HPDE6-E6E7 (cell line): ENCODE measurements at regions not wholly inside any gene's neighbourhood (a gene's known extent, or its start where the extent isn't known, plus 50 kb on each side); places are given as distances from the start of the nearest gene placed in this dataset.

Source experiments
- DNase-seq: peaks from one replicate; pipeline ENCODE4 v3.0.0; 2011; ENCODE audit warnings: missing footprints; ENCODE audit errors: extremely low spot score

- DNase-seq, result no peak
Measured at GRCh38 chr2:236496340-236496739, 73.3 kb upstream of the ACKR3 start.

GRCh38 chr2:236498369-236498768, 71.3 kb upstream of the ACKR3 start:
- DNase-seq, result no peak

- DNase-seq, result no peak
Measured at GRCh38 chr2:236499691-236500578, 69.7 kb upstream of the ACKR3 start.

GRCh38 chr2:236501026-236501425, 68.6 kb upstream of the ACKR3 start:
- DNase-seq, result no peak

GRCh38 chr2:236501531-236501930, 68.1 kb upstream of the ACKR3 start:
- DNase-seq, result no peak

- no peak for DNase-seq
Measured at GRCh38 chr2:236503100-236503499, 66.5 kb upstream of the ACKR3 start.

GRCh38 chr2:236503583-236503982, 66.0 kb upstream of the ACKR3 start:
- DNase-seq, result no peak

GRCh38 chr2:236505041-236505440, 64.6 kb upstream of the ACKR3 start:
- no peak for DNase-seq

- no peak for DNase-seq
Measured at GRCh38 chr2:236505648-236506047, 64.0 kb upstream of the ACKR3 start.

GRCh38 chr2:236507393-236508085, 62.1 kb upstream of the ACKR3 start:
- peak; percentile 78 for DNase-seq

- no peak for DNase-seq
Measured at GRCh38 chr2:236508466-236508865, 61.2 kb upstream of the ACKR3 start.

- DNase-seq, result no peak
Measured at GRCh38 chr2:236510034-236510433, 59.6 kb upstream of the ACKR3 start.

GRCh38 chr2:236511266-236511665, 58.4 kb upstream of the ACKR3 start:
- DNase-seq, result no peak

- DNase-seq, result no peak
Measured at GRCh38 chr2:236512267-236512666, 57.4 kb upstream of the ACKR3 start.

GRCh38 chr2:236512902-236513435, 56.7 kb upstream of the ACKR3 start:
- DNase-seq, result peak; percentile 44

GRCh38 chr2:236513956-236514355, 55.7 kb upstream of the ACKR3 start:
- no peak for DNase-seq

GRCh38 chr2:236516708-236517107, 52.9 kb upstream of the ACKR3 start:
- no peak for DNase-seq

- DNase-seq, result no peak
Measured at GRCh38 chr2:236517251-236518031, 52.2 kb upstream of the ACKR3 start.
